GM12878 (cell line): ENCODE measurements at regions not wholly inside any gene's neighbourhood (a gene's known extent, or its start where the extent isn't known, plus 50 kb on each side); places are given as distances from the start of the nearest gene placed in this dataset.

Experiments used
- ATAC-seq: fragments of 200-7000 bp; cut with Tn5 transposase; 3 replicates; pipeline ENCODE4 v1.9.1; 2020; ENCODE audit warnings: mild to moderate bottlenecking, moderate library complexity
- BruUV-seq: library from RNA; stranded (reverse); fragments of 400-500 nt; replicated peaks from 2 replicates; lab custom pipeline; 2021; lab: Mats Ljungman, UMichigan
- CTCF ChIA-PET: fragments of 300-600 bp; sonication (Branson Sonifier 250); formaldehyde crosslinking; extraction: SDS; loops from one replicate; lab custom pipeline; 2021; ENCODE audit warnings: inconsistent platforms; lab: Yijun Ruan, JAX
- POLR2A ChIA-PET: fragments of 350-600 bp; formaldehyde crosslinking; extraction: SDS; loops from one replicate; lab custom pipeline; 2021; ENCODE audit warnings: inconsistent platforms; lab: Charles Lee
- RAD21 ChIA-PET: fragments of 300-600 bp; sonication (Branson Sonifier 250); formaldehyde crosslinking; loops from one replicate; lab custom pipeline; 2023; ENCODE audit warnings: antibody characterized with exemption; ENCODE audit not compliant: unreplicated experiment; lab: Charles Lee
- SMC1A ChIA-PET: fragments of 300-600 bp; sonication (Branson Sonifier 250); formaldehyde crosslinking; loops from one replicate; lab custom pipeline; 2023; ENCODE audit not compliant: unreplicated experiment, uncharacterized antibody; lab: Charles Lee
- DNase-seq: peaks from one replicate; pipeline ENCODE4 v3.0.0-alpha.2; 2011; ENCODE audit warnings: low read depth, low spot score
- FAIRE-seq: peaks from 3 replicates; lab custom pipeline; 2011; peaks lifted over from hg19 to GRCh38; lab: Jason Lieb, UNC
- H2AFZ ChIP-seq: 2 replicates; pipeline ENCODE4 v1.6.0; 2011; ENCODE audit warnings: low read depth, low read length, control low read depth; ENCODE audit not compliant: control insufficient read depth
- H3K27ac ChIP-seq: 2 replicates; pipeline ENCODE4 v1.5.1; 2011; ENCODE audit warnings: control low read depth; ENCODE audit not compliant: control insufficient read depth, insufficient read depth
- H3K27me3 ChIP-seq, 2 experiments: replicated peaks in 1 of 2; 2 replicates each; pipeline versions ENCODE4 v1.6.0 to v1.6.1; 2011; ENCODE audit warnings: low read length in 1 of 2; ENCODE audit not compliant: control insufficient read depth in 2 of 2, insufficient read depth in 2 of 2
- H3K36me3 ChIP-seq, 2 experiments: 2 replicates each; pipeline ENCODE4 v1.5.1; 2011; ENCODE audit warnings: low read length in 1 of 2; ENCODE audit not compliant: control insufficient read depth in 2 of 2, insufficient read depth in 2 of 2
- H3K4me1 ChIP-seq: 2 replicates; pipeline ENCODE4 v1.6.1; 2011; ENCODE audit warnings: mild to moderate bottlenecking, low read length, moderate library complexity, mixed read lengths; ENCODE audit not compliant: control insufficient read depth, insufficient read depth
- H3K4me2 ChIP-seq: 2 replicates; pipeline ENCODE4 v1.6.0; 2011; ENCODE audit warnings: control low read depth; ENCODE audit not compliant: control insufficient read depth, insufficient read depth
- H3K4me3 ChIP-seq: fragments of 200-600 bp; sonication (generic); 2 replicates; pipeline ENCODE4 v1.5.1; 2016
- H3K79me2 ChIP-seq: 2 replicates; pipeline ENCODE4 v1.6.0; 2011; ENCODE audit warnings: low read length; ENCODE audit not compliant: control insufficient read depth, insufficient read depth
- H3K9ac ChIP-seq: 2 replicates; pipeline ENCODE4 v1.8.0; 2011; ENCODE audit warnings: low read length, control low read depth, mixed read lengths; ENCODE audit not compliant: control insufficient read depth, insufficient read depth
- H3K9me3 ChIP-seq: replicated peaks from 3 replicates; pipeline ENCODE4 v1.5.1; 2011; ENCODE audit warnings: mild to moderate bottlenecking, low read length; ENCODE audit not compliant: control insufficient read depth, insufficient read depth
- H4K20me1 ChIP-seq: 2 replicates; pipeline ENCODE4 v1.6.0; 2011; ENCODE audit not compliant: control insufficient read depth, insufficient read depth
- BACH1 ChIP-seq: fragments of 450-650 bp; IDR thresholded peaks from 2 replicates; pipeline ENCODE4 v1.6.1; 2017; ENCODE audit warnings: mild to moderate bottlenecking, borderline replicate concordance
- IRF4 ChIP-seq: IDR thresholded peaks from 2 replicates; pipeline ENCODE4 v1.6.1; 2011; ENCODE audit warnings: low read depth, low read length
- KAT2A ChIP-seq: conservative IDR thresholded peaks from 2 replicates; pipeline ENCODE4 v1.6.1; 2011; ENCODE audit warnings: low read depth, low read length; ENCODE audit not compliant: control insufficient read depth
- MYB ChIP-seq: fragments of 150-350 bp; IDR thresholded peaks from 2 replicates; pipeline ENCODE4 v1.6.1; 2014; ENCODE audit warnings: mild to moderate bottlenecking, low read depth, low read length, borderline replicate concordance
- NFIC ChIP-seq: IDR thresholded peaks from 2 replicates; pipeline ENCODE4 v1.6.1; 2012; ENCODE audit warnings: low read depth, mild to moderate bottlenecking, inconsistent platforms, low read length, moderate library complexity
- NR2C2 ChIP-seq: IDR thresholded peaks from 2 replicates; pipeline ENCODE4 v1.6.1; 2011; ENCODE audit warnings: borderline replicate concordance, low read depth; ENCODE audit not compliant: control insufficient read depth, insufficient read length
- NRF1 ChIP-seq: conservative IDR thresholded peaks from 2 replicates; pipeline ENCODE4 v1.6.1; 2011; ENCODE audit warnings: mild to moderate bottlenecking, low read depth, low read length, improper control_type of control experiment
- PAX5 ChIP-seq: IDR thresholded peaks from 2 replicates; pipeline ENCODE4 v1.6.1; 2011; ENCODE audit warnings: low read depth, low read length, borderline replicate concordance
- POLR2A ChIP-seq: IDR thresholded peaks from 2 replicates; pipeline ENCODE4 v1.6.1; 2011; ENCODE audit warnings: low read depth, mild to moderate bottlenecking, low read length
- SPI1 ChIP-seq: IDR thresholded peaks from 2 replicates; pipeline ENCODE4 v1.6.1; 2011; ENCODE audit warnings: low read depth, mild to moderate bottlenecking, low read length, moderate library complexity, borderline replicate concordance; ENCODE audit not compliant: insufficient read depth
- STAT3 ChIP-seq: IDR thresholded peaks from 2 replicates; pipeline ENCODE4 v1.6.1; 2011; ENCODE audit warnings: low read depth, low read length, improper control_type of control experiment
- ZSCAN29 ChIP-seq: fragments of 450-650 bp; IDR thresholded peaks from 2 replicates; pipeline ENCODE4 v1.6.1; 2017; ENCODE audit warnings: mild to moderate bottlenecking, moderate library complexity
- WGBS: methylation state at CpG from one replicate; pipeline ENCODE4 v1.1.6; 2016; ENCODE audit warnings: low lambda C conversion rate; ENCODE audit not compliant: insufficient replicate concordance, insufficient coverage; ENCODE audit errors: missing lambda C conversion rate; 5-methylcytosine and 5-hydroxymethylcytosine counted together
- in situ Hi-C: fragments of 300-500 bp; cut with MboI; formaldehyde crosslinking; loops from 9 replicates; pipeline ENCODE4 v1.14.3; 2018; ENCODE audit warnings: mixed read lengths
- intact Hi-C: fragments of 100-400 bp; cut with micrococcal nuclease; formaldehyde crosslinking; loops from one replicate; pipeline ENCODE4 v1.14.2; 2022; ENCODE audit not compliant: unreplicated experiment
- TF ChIP-seq, protein P1 (sequence below): IDR thresholded peaks from 2 replicates; pipeline ENCODE4 v1.6.1; 2012; ENCODE audit warnings: low read depth, low read length, improper control_type of control experiment
- TF ChIP-seq, protein P2 (sequence below): fragments of 450-650 bp; IDR thresholded peaks from 2 replicates; pipeline ENCODE4 v1.6.1; 2016; ENCODE audit warnings: mild to moderate bottlenecking
- TF ChIP-seq, protein P3 (sequence below): IDR thresholded peaks from 2 replicates; pipeline ENCODE4 v1.6.1; 2011; ENCODE audit warnings: borderline replicate concordance, low read depth, mild to moderate bottlenecking, moderate library complexity, low read length; ENCODE audit not compliant: insufficient read depth, poor library complexity, severe bottlenecking

DNA sequence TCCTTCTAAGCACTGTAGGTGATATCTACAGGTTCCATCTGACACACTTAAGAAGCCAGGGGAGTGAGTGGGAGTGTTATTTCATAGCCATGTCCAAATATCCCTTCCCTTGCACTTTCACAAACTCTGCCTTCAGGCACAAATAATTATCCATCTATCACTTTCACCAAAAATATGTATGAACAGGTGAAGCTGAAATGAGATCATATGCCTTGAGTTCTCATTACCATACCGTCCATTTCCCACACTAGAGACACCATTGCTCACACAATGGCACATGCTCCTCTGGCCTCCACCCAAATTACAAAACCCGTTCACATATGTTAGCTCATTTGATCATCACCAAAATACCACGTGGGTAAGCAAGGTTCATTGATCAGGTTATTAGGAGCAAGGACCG lies 151.9 kb upstream of the BNIP2 start:
- H3K36me3 ChIP-seq: no peaks in the 10 kb centered on the region
- no peaks in the 10 kb centered on the region for H3K4me1 ChIP-seq
- BruUV-seq: no TSS peak
- ChIA-PET RAD21 (no interaction called here), POLR2A (no interaction called here)
- in situ Hi-C loops: no loop called here
- H3K9me3 ChIP-seq: no peaks in the 10 kb centered on the region
- H3K27me3 ChIP-seq: peaks cover 0 to 8% of the 10 kb centered on the region in 2 experiments; a peak in 2 of 4 replicates
- no peak overlapping the region for H3K4me2 ChIP-seq
- TF ChIP-seq, protein P1, sequence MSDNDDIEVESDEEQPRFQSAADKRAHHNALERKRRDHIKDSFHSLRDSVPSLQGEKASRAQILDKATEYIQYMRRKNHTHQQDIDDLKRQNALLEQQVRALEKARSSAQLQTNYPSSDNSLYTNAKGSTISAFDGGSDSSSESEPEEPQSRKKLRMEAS: no peak
- no peak for TF ChIP-seq ZSCAN29
- no peak for TF ChIP-seq NR2C2
- TF ChIP-seq, protein P2, sequence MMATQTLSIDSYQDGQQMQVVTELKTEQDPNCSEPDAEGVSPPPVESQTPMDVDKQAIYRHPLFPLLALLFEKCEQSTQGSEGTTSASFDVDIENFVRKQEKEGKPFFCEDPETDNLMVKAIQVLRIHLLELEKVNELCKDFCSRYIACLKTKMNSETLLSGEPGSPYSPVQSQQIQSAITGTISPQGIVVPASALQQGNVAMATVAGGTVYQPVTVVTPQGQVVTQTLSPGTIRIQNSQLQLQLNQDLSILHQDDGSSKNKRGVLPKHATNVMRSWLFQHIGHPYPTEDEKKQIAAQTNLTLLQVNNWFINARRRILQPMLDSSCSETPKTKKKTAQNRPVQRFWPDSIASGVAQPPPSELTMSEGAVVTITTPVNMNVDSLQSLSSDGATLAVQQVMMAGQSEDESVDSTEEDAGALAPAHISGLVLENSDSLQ: no peak
- TF ChIP-seq PAX5: no peak
- TF ChIP-seq, all 136 proteins: peak for 0
- Histone ChIP-seq H3K4me3 (no peak overlapping the region), H2AFZ (no peak overlapping the region), H4K20me1 (no peaks in the 10 kb centered on the region), H3K27ac (no peak overlapping the region), H3K79me2 (no peaks in the 10 kb centered on the region), H3K9ac (no peak overlapping the region)
- no peak for FAIRE-seq
- no peak for DNase-seq
- no peak for ATAC-seq
- SMC1A ChIA-PET: no interaction called here
- CTCF ChIA-PET: no interaction called here
- intact Hi-C loops: no loop called here
- WGBS: 28% methylated on average over 4 of the region's 4 CpGs

DNA sequence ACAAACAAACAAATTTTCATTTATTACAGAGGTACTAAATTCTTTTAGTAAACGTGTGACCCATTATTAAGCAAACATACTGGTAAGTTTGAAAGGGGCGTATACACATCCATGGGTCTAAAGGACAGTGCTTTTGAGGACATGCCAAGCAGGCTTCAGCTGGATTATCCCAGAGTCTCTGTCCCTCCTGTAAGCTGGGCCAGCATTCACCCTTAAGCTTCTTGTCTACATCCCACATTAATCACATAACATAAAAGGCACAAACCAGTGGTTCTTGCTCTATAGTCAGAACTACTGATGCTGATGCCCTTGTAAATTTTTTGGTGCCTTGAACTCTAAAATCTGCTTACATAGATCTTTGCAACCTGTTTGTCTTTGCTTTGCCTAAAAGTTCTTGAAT lies 150.8 kb upstream of the BNIP2 start:
- no peak overlapping the region for H2AFZ ChIP-seq
- H3K9ac ChIP-seq: no peak overlapping the region
- no peak for TF ChIP-seq SPI1
- no peak for TF ChIP-seq KAT2A
- no peak for TF ChIP-seq MYB
- no peak for TF ChIP-seq IRF4
- no peak for TF ChIP-seq STAT3
- no peak for TF ChIP-seq NRF1
- no peak for TF ChIP-seq BACH1
- no peak for TF ChIP-seq POLR2A
- TF ChIP-seq, protein P3, sequence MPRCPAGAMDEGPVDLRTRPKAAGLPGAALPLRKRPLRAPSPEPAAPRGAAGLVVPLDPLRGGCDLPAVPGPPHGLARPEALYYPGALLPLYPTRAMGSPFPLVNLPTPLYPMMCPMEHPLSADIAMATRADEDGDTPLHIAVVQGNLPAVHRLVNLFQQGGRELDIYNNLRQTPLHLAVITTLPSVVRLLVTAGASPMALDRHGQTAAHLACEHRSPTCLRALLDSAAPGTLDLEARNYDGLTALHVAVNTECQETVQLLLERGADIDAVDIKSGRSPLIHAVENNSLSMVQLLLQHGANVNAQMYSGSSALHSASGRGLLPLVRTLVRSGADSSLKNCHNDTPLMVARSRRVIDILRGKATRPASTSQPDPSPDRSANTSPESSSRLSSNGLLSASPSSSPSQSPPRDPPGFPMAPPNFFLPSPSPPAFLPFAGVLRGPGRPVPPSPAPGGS: no peak
- no peak for TF ChIP-seq NFIC
- intact Hi-C loops: no loop called here
- H4K20me1 ChIP-seq: no peaks in the 10 kb centered on the region
- ChIA-PET RAD21 (no interaction called here), SMC1A (no interaction called here), CTCF (no interaction called here), POLR2A (no interaction called here)
- H3K4me2 ChIP-seq: no peak overlapping the region
- FAIRE-seq (no peak), ATAC-seq (no peak), DNase-seq (no peak)
- no peaks in the 10 kb centered on the region for H3K9me3 ChIP-seq
- peaks cover 0 to 2% of the 10 kb centered on the region in 2 experiments; a peak in 1 of 4 replicates for H3K27me3 ChIP-seq
- in situ Hi-C loops: no loop called here
- H3K4me1 ChIP-seq: no peaks in the 10 kb centered on the region
- no peaks in the 10 kb centered on the region for H3K36me3 ChIP-seq
- no peak overlapping the region for H3K4me3 ChIP-seq
- no peak overlapping the region for H3K27ac ChIP-seq
- no TSS peak for BruUV-seq
- no peaks in the 10 kb centered on the region for H3K79me2 ChIP-seq
- 19% methylated on average over 2 of the region's 2 CpGs for WGBS
